SK-MEL-5 (cell line): ENCODE measurements at regions not wholly inside any gene's neighbourhood (a gene's known extent, or its start where the extent isn't known, plus 50 kb on each side); places are given as distances from the start of the nearest gene placed in this dataset.
"Not testable (repeated sequence)": the region's sequence is repeated elsewhere in the genome, so short reads cannot be mapped to it uniquely, and the experiment has no call there.

Experiments
- DNase-seq: peaks from one replicate; pipeline ENCODE4 v3.0.0-alpha.2; 2016; ENCODE audit warnings: low read depth, low spot score
- in situ Hi-C: cut with HindIII; loops from 2 replicates; pipeline ENCODE4 v1.10.0; 2016; ENCODE audit warnings: low sequenced_read_pairs, high pct_unique_total_duplicates, low pct_unique_long_range_greater_than_20kb

GRCh38 chr15:99454107-99454809 is 111.5 kb upstream of the MEF2A start:
- in situ Hi-C loops, result no loop called here
- no peak for DNase-seq

- DNase-seq, result peak; percentile 9
- in situ Hi-C loops, result no loop called here
Observed at GRCh38 chr15:99454941-99455788, 110.6 kb upstream of the MEF2A start.

GRCh38 chr15:99455789-99456160 is 110.0 kb upstream of the MEF2A start:
- in situ Hi-C loops, result no loop called here
- no peak for DNase-seq

GRCh38 chr15:99464137-99464536 is 101.6 kb upstream of the MEF2A start:
- in situ Hi-C loops, result no loop called here
- no peak for DNase-seq

GRCh38 chr15:99466701-99467337 is 99.0 kb upstream of the MEF2A start:
- DNase-seq, result no peak
- in situ Hi-C loops, result no loop called here

DNA sequence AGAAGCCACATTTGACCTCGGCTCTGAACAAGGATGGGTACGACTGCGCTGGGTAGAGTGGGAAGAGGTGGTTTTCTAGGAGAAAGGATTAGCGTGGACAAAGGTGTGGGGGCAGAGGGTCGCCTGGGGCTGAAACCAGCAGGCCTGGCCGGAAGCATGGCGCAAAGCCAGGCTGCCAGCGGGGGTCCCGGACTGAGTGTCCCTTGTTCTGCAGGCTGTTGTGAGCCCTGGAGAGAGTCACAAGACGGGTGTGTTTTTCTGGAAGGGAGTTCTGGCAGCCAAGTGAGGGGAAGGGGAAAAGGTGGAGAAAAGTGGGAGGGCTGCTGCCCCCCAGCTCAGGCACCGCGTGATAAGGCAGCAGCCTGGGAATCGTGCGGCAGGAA is 98.5 kb upstream of the MEF2A start:
- peak; percentile 70 for DNase-seq
- in situ Hi-C loops, result no loop called here

DNA sequence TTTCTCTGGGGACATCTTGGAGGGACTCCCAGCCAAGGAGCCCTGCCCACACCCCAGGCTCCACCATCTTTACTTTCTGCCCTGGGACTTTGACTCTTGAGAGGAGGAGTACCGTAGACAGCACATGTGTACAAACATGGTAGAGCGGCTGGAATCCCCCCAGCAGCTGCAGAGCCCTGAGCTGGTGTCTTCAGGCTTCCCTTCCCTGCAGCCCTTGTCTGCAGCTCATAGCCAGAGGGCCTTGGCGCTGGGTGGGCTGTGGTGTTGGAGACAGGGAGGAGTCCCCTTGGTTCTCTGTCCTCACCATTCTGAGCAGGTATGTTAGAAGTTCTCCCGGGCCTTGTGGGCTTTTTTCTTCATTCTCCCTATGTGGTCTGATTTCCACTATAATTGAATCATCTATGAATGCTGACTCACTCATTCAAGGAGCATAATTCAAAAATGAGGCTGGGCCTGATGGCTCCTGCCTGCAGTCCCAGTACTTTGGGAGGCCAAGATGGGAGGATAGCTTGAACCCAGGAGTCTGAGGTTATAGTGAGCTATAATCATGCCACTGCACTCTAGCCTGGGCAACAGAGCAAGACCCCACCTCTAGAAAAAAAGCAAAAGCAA is 97.8 kb upstream of the MEF2A start:
- no peak for DNase-seq
- in situ Hi-C loops, result no loop called here

DNA sequence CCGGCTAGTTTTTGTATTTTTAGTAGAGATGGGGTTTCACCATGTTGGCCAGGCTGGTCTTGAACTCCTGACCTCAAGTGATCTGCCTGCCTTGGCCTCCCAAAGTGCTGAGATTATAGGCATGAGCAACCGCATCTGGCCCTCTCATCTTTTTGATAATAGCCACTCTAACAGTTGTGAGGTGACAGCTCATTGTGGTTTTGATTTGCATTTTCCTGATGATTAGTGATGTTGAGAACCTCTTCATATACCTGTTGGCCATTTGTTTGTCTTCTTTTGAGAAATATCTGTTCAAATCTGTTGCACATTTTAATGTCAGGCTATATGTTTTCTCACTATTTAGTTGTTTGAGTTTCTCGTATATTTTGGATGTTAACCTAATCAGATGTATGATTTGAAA is 95.6 kb upstream of the MEF2A start:
- DNase-seq, in situ Hi-C loops: not testable (repeated sequence)

- no peak for DNase-seq
- in situ Hi-C loops, result no loop called here
Observed at GRCh38 chr15:99472416-99473145, 93.2 kb upstream of the MEF2A start.

- no peak for DNase-seq
- in situ Hi-C loops, result no loop called here
Observed at GRCh38 chr15:99473981-99474906, 91.5 kb upstream of the MEF2A start.

GRCh38 chr15:99474909-99475753 is 90.7 kb upstream of the MEF2A start:
- DNase-seq, result no peak
- in situ Hi-C loops, result no loop called here

GRCh38 chr15:99475754-99476412 is 89.9 kb upstream of the MEF2A start:
- in situ Hi-C loops, result no loop called here
- no peak for DNase-seq

DNA sequence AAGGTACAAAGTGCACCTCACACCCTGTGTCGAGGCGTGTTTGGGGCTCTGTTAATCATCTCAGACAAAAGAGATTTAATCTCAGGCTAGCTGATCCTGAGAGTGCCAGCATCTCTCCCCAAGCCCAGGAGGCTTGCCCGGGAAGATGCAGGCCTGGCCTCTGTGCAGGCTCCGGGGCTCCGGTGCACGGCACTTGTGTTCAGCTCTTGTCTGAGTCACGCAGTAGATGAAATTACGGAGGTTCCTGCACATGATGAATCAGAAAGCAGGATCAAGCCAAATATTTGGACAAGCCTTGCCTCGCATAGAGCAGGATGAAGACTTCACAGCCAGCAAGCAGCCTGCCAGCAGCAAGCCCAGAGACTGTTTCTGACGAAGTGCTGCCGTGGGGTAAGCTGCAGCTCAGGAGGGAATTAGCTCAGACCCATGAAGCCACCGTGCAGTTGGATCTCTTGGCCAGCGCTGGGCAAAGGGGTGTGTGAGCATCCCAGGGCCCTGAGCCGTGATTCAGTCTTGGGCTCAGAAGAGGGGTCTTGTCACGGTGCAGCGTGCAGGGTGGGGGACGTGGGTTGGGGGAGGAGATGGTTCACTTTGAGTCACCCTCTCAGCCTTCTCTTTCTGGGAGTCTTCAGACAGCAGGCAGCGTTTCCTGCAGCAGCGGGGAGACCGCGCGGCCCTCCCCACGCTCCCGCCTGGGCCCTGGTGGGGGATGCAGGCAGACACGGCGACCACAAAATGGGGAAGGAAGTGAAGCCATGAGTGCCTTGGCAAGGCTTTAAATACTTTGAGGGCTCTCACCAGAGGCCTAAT is 89.2 kb upstream of the MEF2A start:
- in situ Hi-C loops, result no loop called here
- DNase-seq, result no peak

- DNase-seq, result no peak
- in situ Hi-C loops, result no loop called here
Observed at GRCh38 chr15:99477791-99478471, 87.9 kb upstream of the MEF2A start.
